ENCODE measurements at regions not wholly inside any gene's neighbourhood (a gene's known extent, or its start where the extent isn't known, plus 50 kb on each side); places are given as distances from the start of the nearest gene placed in this dataset.

- Histone ChIP-seq H3K27ac (ENCODE audit: low read depth in 2 of 2, low read length in 1 of 2) (no peak overlapping the region), H3K9me3 (ENCODE audit: control insufficient read depth in 2 of 2, insufficient read depth in 1 of 2, low read depth in 1 of 2, low read length in 1 of 2) (peaks cover 5 to 6% of the 10 kb centered on the region in 2 donors), H3K27me3 (ENCODE audit: control insufficient read depth in 1 of 2, insufficient read depth in 2 of 2, low read length in 2 of 2) (peaks cover 3 to 27% of the 10 kb centered on the region in 2 donors), H3K4me1 (ENCODE audit: control insufficient read depth in 2 of 2, insufficient read depth in 2 of 2, low read length in 1 of 2) (peaks cover 11 to 22% of the 10 kb centered on the region in 2 donors), H3K4me3 (ENCODE audit: low read depth in 1 of 2, low read length in 2 of 2) (no peak overlapping the region), H3K36me3 (ENCODE audit: control insufficient read depth in 2 of 2, insufficient read depth in 2 of 2, low read length in 1 of 2) (no peaks in the 10 kb centered on the region)
- WGBS, 2 donors = 51 to 55% methylated on average over 15 of the region's 15 CpGs
These were observed 72.1 kb downstream of the INSIG1 start for GRCh38 chr7:155369766-155370165.

DNA sequence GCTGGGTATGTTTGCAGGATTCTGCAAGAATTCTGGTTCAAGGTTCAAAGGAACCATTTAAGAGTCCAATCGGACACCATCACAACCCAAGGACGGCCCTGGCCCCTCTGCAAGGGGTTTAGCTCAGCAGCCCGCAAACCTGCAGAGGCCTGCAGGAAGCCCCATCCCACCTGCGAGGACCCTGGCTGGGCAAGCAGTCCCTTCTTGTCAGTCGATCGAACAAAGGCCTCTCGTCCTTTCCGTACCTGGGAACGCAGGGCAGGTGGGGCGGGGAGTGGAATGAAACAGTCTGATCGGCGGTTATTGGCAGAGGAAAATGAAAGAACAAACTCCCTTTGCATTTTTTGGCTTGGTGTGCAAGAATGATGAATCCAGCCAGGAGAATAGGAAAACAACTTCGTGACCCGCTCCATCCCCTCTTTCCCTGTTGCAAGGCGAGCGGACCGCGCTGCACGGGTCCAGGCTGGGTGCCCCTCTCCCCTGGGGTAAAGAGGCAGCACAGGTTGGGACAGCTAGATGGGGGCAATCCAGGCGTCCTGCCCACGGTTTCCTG, 73.7 kb downstream of the INSIG1 start:
- Histone ChIP-seq H3K27me3 (ENCODE audit: control insufficient read depth in 1 of 2, insufficient read depth in 2 of 2, low read length in 2 of 2) (peaks cover 6 to 27% of the 10 kb centered on the region in 2 donors), H3K4me3 (ENCODE audit: low read depth in 1 of 2, low read length in 2 of 2) (no peak overlapping the region)
- WGBS, 2 donors = 22 to 24% methylated on average over 21 of the region's 21 CpGs

DNA sequence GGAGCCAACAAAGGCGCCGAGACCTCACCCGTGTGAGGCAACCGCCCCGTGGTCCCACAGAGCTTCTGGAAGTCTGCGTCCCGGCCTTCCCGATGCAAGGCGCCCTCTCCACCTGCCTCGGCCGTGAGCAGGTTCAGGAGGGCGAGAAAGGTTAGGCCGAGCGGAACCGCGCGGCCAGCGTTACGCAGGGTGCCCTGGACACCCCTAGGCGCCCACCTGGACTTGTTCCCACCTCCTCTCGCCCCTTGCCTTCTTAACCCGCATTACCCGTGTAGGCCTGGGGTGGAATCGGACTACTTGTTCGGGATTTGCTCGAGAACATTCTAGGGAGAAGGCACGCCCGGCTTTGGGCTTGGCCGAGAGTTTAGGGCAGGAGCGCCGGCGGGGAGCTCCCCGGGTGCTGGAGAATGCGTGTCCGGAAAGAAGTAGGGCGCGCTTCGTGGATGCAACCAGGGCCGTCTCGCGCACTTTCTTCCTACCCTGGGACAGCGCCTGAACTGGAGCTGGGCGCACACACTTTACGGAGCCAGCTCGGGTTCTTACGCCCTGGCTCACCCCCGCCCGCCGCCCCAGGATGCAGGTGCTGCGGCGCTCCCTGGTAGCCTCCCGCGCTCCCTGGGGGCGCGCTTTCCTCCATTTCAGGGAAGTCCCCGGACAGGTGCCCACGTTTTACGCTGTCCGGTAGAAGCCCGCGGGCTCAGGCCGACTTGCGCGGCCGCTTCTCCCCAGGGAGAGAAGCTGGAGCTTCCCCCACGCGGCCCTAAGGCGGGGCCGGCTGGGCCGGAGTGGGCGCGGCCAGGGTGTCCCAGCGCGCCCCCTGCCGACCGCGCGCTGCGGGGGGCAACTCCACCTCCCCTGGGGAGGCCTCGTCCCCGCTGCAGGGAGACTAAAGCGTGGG, 74.5 kb downstream of the INSIG1 start:
- Histone ChIP-seq H3K27ac (ENCODE audit: low read depth in 2 of 2, low read length in 1 of 2) (no peak overlapping the region), H3K27me3 (ENCODE audit: control insufficient read depth in 1 of 2, insufficient read depth in 2 of 2, low read length in 2 of 2) (peaks cover 6 to 27% of the 10 kb centered on the region in 2 donors), H3K4me3 (ENCODE audit: low read depth in 1 of 2, low read length in 2 of 2) (peak overlapping the region in 1 of 2 donors; percentile 31), H3K4me1 (ENCODE audit: control insufficient read depth in 2 of 2, insufficient read depth in 2 of 2, low read length in 1 of 2) (peaks cover 11 to 22% of the 10 kb centered on the region in 2 donors), H3K9me3 (ENCODE audit: control insufficient read depth in 2 of 2, insufficient read depth in 1 of 2, low read depth in 1 of 2, low read length in 1 of 2) (peaks cover 5 to 6% of the 10 kb centered on the region in 2 donors), H3K36me3 (ENCODE audit: control insufficient read depth in 2 of 2, insufficient read depth in 2 of 2, low read length in 1 of 2) (no peaks in the 10 kb centered on the region)
- 2 to 3% methylated on average over 82 of the region's 82 CpGs for WGBS, 2 donors

More for the DNA sequence above, 73.7 kb downstream of the INSIG1 start:
- Histone ChIP-seq H3K36me3 (ENCODE audit: control insufficient read depth in 2 of 2, insufficient read depth in 2 of 2, low read length in 1 of 2) (no peaks in the 10 kb centered on the region), H3K27ac (ENCODE audit: low read depth in 2 of 2, low read length in 1 of 2) (no peak overlapping the region), H3K9me3 (ENCODE audit: control insufficient read depth in 2 of 2, insufficient read depth in 1 of 2, low read depth in 1 of 2, low read length in 1 of 2) (peaks cover 5 to 6% of the 10 kb centered on the region in 2 donors), H3K4me1 (ENCODE audit: control insufficient read depth in 2 of 2, insufficient read depth in 2 of 2, low read length in 1 of 2) (peaks cover 11 to 22% of the 10 kb centered on the region in 2 donors)

DNA sequence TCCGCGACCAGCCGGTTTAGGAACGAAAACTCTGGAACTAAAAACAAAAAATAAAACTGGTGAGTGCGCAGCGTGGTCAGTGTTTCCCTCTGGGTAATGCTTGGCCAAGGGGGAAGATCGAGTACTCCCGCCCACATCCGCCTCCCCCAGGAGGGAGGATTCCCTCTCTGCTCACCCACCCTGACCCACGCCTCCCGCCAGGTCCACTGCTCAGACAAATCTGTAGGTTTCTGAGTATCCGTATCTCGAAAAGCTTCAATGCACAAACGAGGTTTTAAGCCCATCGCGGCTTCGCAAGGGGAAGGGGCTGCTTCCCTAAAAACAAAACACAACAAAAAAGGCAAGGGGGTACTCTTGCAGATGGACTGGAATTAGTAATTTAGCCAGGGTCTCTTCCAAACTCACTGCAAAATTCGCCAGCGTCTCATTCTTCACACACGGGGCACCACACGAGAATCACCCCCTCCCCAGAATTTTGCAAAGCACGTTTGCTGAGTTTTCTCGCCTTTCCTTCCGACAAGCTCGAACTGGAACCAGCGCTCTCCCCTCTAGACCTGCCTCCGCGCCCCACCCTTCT, 75.2 kb downstream of the INSIG1 start:
- Histone ChIP-seq H3K27me3 (ENCODE audit: control insufficient read depth in 1 of 2, insufficient read depth in 2 of 2, low read length in 2 of 2) (peaks cover 6 to 33% of the 10 kb centered on the region in 2 donors), H3K36me3 (ENCODE audit: control insufficient read depth in 2 of 2, insufficient read depth in 2 of 2, low read length in 1 of 2) (no peaks in the 10 kb centered on the region), H3K4me3 (ENCODE audit: low read depth in 1 of 2, low read length in 2 of 2) (peak overlapping the region; percentile 11 to 31), H3K4me1 (ENCODE audit: control insufficient read depth in 2 of 2, insufficient read depth in 2 of 2, low read length in 1 of 2) (peaks cover 11 to 22% of the 10 kb centered on the region in 2 donors), H3K27ac (ENCODE audit: low read depth in 2 of 2, low read length in 1 of 2) (no peak overlapping the region), H3K9me3 (ENCODE audit: control insufficient read depth in 2 of 2, insufficient read depth in 1 of 2, low read depth in 1 of 2, low read length in 1 of 2) (peaks cover 5 to 6% of the 10 kb centered on the region in 2 donors)
- 7 to 8% methylated on average over 28 of the region's 28 CpGs for WGBS, 2 donors

DNA sequence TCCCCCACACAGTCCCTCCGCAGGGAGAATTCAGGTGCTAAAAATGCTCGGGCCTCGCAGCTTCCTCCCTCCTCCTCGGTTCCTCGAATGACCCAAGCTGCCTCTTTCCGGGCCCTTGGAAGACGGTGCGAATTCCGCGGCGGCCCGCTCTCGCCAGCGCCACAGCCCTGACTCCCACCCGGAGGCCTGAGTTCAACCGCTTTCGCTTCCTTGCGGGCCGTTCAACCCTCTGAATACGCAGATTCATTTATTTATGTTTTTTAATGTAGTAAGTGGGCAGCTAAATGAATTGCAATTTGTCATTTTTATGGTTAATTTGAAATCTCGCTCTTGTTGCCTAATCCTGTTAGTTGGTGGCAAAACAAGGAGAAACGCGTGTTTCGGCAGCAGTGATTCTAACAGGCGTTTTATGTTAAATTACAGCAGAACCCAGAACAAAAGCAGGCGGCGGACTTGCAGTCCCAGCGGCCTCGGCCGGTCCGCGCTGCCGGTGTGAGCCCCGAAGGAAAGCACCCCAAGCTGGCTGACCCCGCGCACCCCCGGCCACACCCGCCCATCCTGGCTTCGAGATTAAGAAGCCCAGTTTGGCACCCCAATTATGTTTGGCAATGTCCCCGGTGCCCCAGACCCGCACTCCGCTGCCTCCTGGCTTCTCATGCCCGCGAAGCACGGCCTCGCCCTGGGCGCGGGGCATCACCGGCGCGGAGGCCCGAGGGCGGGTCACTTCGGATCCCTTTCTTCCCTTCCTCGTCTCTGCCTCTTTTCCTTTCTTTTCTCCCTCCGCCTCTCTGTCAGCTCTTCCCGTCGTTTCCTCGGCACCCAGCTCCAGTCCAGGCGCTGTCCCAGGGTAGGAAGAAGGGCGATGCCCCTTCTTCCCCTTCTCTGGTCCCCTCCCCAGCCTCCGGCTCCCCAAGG, 75.9 kb downstream of the INSIG1 start:
- H3K9me3 ChIP-seq (ENCODE audit: control insufficient read depth in 2 of 2, insufficient read depth in 1 of 2, low read depth in 1 of 2, low read length in 1 of 2) = peaks cover 5 to 6% of the 10 kb centered on the region in 2 donors
- no peaks in the 10 kb centered on the region for H3K36me3 ChIP-seq (ENCODE audit: control insufficient read depth in 2 of 2, insufficient read depth in 2 of 2, low read length in 1 of 2)
- WGBS, 2 donors = 3 to 4% methylated on average over 61 to 62 of the region's 62 CpGs
- H3K4me1 ChIP-seq (ENCODE audit: control insufficient read depth in 2 of 2, insufficient read depth in 2 of 2, low read length in 1 of 2) = peaks cover 11 to 22% of the 10 kb centered on the region in 2 donors
- H3K27ac ChIP-seq (ENCODE audit: low read depth in 2 of 2, low read length in 1 of 2) = no peak overlapping the region
- peaks cover 6 to 36% of the 10 kb centered on the region in 2 donors for H3K27me3 ChIP-seq (ENCODE audit: control insufficient read depth in 1 of 2, insufficient read depth in 2 of 2, low read length in 2 of 2)
- H3K4me3 ChIP-seq (ENCODE audit: low read depth in 1 of 2, low read length in 2 of 2) = peak overlapping the region; percentile 11 to 28

- Histone ChIP-seq H3K4me3 (ENCODE audit: low read depth in 1 of 2, low read length in 2 of 2) (peak overlapping the region in 1 of 2 donors; percentile 28), H3K4me1 (ENCODE audit: control insufficient read depth in 2 of 2, insufficient read depth in 2 of 2, low read length in 1 of 2) (peaks cover 11 to 22% of the 10 kb centered on the region in 2 donors)
- WGBS, 2 donors = 2 to 4% methylated on average over 104 to 110 of the region's 110 CpGs
These were observed 76.9 kb downstream of the INSIG1 start for GRCh38 chr7:155374276-155375252.

GRCh38 chr7:155375337-155376277, 77.9 kb downstream of the INSIG1 start:
- Histone ChIP-seq H3K27ac (ENCODE audit: low read depth in 2 of 2, low read length in 1 of 2) (no peak overlapping the region), H3K36me3 (ENCODE audit: control insufficient read depth in 2 of 2, insufficient read depth in 2 of 2, low read length in 1 of 2) (no peaks in the 10 kb centered on the region), H3K4me1 (ENCODE audit: control insufficient read depth in 2 of 2, insufficient read depth in 2 of 2, low read length in 1 of 2) (peaks cover 11 to 18% of the 10 kb centered on the region in 2 donors), H3K27me3 (ENCODE audit: control insufficient read depth in 1 of 2, insufficient read depth in 2 of 2, low read length in 2 of 2) (peaks cover 6 to 46% of the 10 kb centered on the region in 2 donors), H3K9me3 (ENCODE audit: control insufficient read depth in 2 of 2, insufficient read depth in 1 of 2, low read depth in 1 of 2, low read length in 1 of 2) (peaks cover 5 to 6% of the 10 kb centered on the region in 2 donors), H3K4me3 (ENCODE audit: low read depth in 1 of 2, low read length in 2 of 2) (no peak overlapping the region)
- WGBS, 2 donors = 9 to 10% methylated on average over 16 of the region's 16 CpGs

More at GRCh38 chr7:155374276-155375252, 76.9 kb downstream of the INSIG1 start:
- H3K9me3 ChIP-seq (ENCODE audit: control insufficient read depth in 2 of 2, insufficient read depth in 1 of 2, low read depth in 1 of 2, low read length in 1 of 2) = peaks cover 5 to 6% of the 10 kb centered on the region in 2 donors
- H3K36me3 ChIP-seq (ENCODE audit: control insufficient read depth in 2 of 2, insufficient read depth in 2 of 2, low read length in 1 of 2) = no peaks in the 10 kb centered on the region
- peaks cover 6 to 42% of the 10 kb centered on the region in 2 donors for H3K27me3 ChIP-seq (ENCODE audit: control insufficient read depth in 1 of 2, insufficient read depth in 2 of 2, low read length in 2 of 2)
- H3K27ac ChIP-seq (ENCODE audit: low read depth in 2 of 2, low read length in 1 of 2) = no peak overlapping the region

Measured in esophagus (tissue), 2 donors.